ENCODE measurements at regions not wholly inside any gene's neighbourhood (a gene's known extent, or its start where the extent isn't known, plus 50 kb on each side); places are given as distances from the start of the nearest gene placed in this dataset.
"Not testable (repeated sequence)": the region's sequence is repeated elsewhere in the genome, so short reads cannot be mapped to it uniquely, and the experiment has no call there.

GRCh38 chr3:59234884-59235633 is 185.2 kb upstream of the CFAP20DC start:
- no peak for DNase-seq
- Histone ChIP-seq H3K4me3 (no peak overlapping the region), H3K27ac (no peak overlapping the region), H3K4me1 (ENCODE audit: insufficient read depth) (no peaks in the 10 kb centered on the region), H3K27me3 (no peaks in the 10 kb centered on the region), H3K36me3 (no peaks in the 10 kb centered on the region), H3K9me3 (no peaks in the 10 kb centered on the region)
- TF ChIP-seq EP300 (IDR thresholded peaks at IDR 0.05): no peak
- no peak for TF ChIP-seq POLR2A (IDR thresholded peaks at IDR 0.05)
- no peak for TF ChIP-seq CTCF (IDR thresholded peaks at IDR 0.05)
- 16 to 31% (median 19%) methylated on average over 2 of the region's 2 CpGs for WGBS, 3 donors
- intact Hi-C loops (cut with DNase I): no loop called here

DNA sequence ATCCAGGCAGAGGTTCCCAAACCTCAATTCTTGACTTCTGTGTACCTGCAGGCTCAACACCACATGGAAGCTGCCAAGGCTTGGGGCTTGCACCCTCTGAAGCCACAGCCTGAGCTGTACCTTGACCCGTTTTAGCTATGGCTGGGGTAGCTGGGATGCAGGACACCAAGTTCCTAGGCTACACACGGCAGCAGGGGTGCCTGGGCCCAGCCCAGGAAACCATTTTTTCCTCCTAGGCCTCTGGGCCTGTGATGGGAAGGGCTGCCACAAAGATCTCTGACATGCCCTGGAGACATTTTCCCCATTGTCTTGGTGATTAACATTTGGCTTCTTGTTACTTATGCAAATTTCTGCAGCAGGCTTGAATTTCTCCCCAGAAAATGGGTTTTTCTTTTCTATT is 180.6 kb upstream of the CFAP20DC start:
- intact Hi-C loops (cut with DNase I); H3K4me1 ChIP-seq (ENCODE audit: insufficient read depth); H3K27ac ChIP-seq; DNase-seq; H3K4me3 ChIP-seq; H3K27me3 ChIP-seq; H3K9me3 ChIP-seq; H3K36me3 ChIP-seq: not testable (repeated sequence)
- 59 to 73% (median 70%) methylated on average over 2 of the region's 2 CpGs for WGBS, 3 donors

GRCh38 chr3:59213860-59214259 is 164.0 kb upstream of the CFAP20DC start:
- TF ChIP-seq POLR2A (IDR thresholded peaks at IDR 0.05): no peak
- no peak for TF ChIP-seq CTCF (IDR thresholded peaks at IDR 0.05)
- TF ChIP-seq EP300 (IDR thresholded peaks at IDR 0.05): no peak
- no peak for DNase-seq
- H3K27ac ChIP-seq: no peak overlapping the region
- no peaks in the 10 kb centered on the region for H3K27me3 ChIP-seq
- H3K4me3 ChIP-seq: no peak overlapping the region
- intact Hi-C loops (cut with DNase I): no loop called here
- no peaks in the 10 kb centered on the region for H3K4me1 ChIP-seq (ENCODE audit: insufficient read depth)
- H3K36me3 ChIP-seq: no peaks in the 10 kb centered on the region
- no peaks in the 10 kb centered on the region for H3K9me3 ChIP-seq

DNA sequence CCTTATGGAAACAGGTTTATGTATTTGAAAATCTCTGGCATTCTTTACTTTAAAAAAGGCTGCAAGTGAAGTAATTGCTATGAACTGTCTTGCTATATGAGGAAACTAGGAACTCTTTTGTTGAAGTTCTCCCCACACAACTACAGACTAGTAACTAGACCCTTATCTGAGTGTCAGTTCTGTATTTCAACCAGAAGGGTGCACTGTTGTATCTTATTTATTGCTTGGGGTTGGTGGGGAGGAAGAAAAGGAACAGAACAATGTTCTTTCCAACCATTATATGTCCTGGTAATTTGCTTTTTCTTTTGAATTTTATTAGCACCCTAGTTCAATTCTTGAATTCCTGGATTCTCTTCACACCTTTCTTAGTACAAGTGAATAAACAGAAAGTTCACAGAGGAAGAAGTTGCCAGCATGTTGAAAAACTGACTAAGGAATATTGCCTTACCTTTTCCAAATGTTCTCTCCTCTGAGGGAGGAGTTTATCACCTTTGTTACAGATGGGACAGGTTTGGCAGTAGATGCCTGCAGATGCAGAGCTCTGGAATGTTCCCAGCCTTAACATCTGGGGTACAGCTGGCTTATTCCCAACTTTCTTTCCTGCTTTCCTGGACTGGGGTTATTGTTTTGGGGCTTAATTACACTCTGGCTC is 162.4 kb upstream of the CFAP20DC start:
- intact Hi-C loops (cut with DNase I): no loop called here
- Histone ChIP-seq H3K9me3 (no peaks in the 10 kb centered on the region), H3K27ac (no peak overlapping the region), H3K36me3 (no peaks in the 10 kb centered on the region), H3K4me3 (no peak overlapping the region), H3K4me1 (ENCODE audit: insufficient read depth) (no peaks in the 10 kb centered on the region), H3K27me3 (no peaks in the 10 kb centered on the region)
- TF ChIP-seq CTCF (IDR thresholded peaks at IDR 0.05): no peak
- TF ChIP-seq POLR2A (IDR thresholded peaks at IDR 0.05): no peak
- no peak for TF ChIP-seq EP300 (IDR thresholded peaks at IDR 0.05)
- no peak for DNase-seq

DNA sequence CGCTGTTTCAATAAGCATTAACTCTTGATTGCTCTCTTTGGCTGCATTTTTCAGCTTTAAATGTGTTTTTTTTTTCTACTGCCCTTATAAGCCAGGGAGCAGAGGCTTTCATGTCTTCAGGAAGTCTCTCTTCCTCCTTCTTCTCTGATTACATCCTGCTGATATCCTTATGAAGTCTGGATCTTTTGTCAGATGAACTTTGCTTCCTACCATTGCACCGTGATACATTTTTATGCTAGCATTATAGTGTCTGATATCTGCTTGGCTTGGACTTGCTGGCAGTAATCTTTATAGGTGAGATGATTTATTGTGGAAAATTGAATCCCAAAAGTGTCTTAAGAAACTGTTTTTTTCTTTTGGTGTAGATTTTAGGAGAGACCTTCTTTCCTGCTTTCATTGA is 160.4 kb upstream of the CFAP20DC start:
- no peaks in the 10 kb centered on the region for H3K4me1 ChIP-seq (ENCODE audit: insufficient read depth)
- no peak for DNase-seq
- H3K27ac ChIP-seq: no peak overlapping the region
- intact Hi-C loops (cut with DNase I): no loop called here
- no peak overlapping the region for H3K4me3 ChIP-seq
- H3K27me3 ChIP-seq: no peaks in the 10 kb centered on the region
- WGBS, 3 donors: 43 to 54% (median 50%) methylated on average over 2 of the region's 2 CpGs
- no peak for TF ChIP-seq EP300 (IDR thresholded peaks at IDR 0.05)
- no peak for TF ChIP-seq POLR2A (IDR thresholded peaks at IDR 0.05)
- no peak for TF ChIP-seq CTCF (IDR thresholded peaks at IDR 0.05)
- H3K9me3 ChIP-seq: no peaks in the 10 kb centered on the region
- H3K36me3 ChIP-seq: no peaks in the 10 kb centered on the region
